Skin epidermis (tissue), 12 donors: ENCODE measurements at regions not wholly inside any gene's neighbourhood (a gene's known extent, or its start where the extent isn't known, plus 50 kb on each side); places are given as distances from the start of the nearest gene placed in this dataset.

ENCODE experiments used
- H3K27ac ChIP-seq, 21 experiments: fragments of 200-600 bp; sonication (generic) in 11 of 21; one replicate each; pipeline ENCODE4 v1.5.0; 2020; ENCODE audit warnings: mild to moderate bottlenecking in 3 of 21, inconsistent platforms in 2 of 21, moderate library complexity in 2 of 21
- H3K4me3 ChIP-seq, 7 experiments: fragments of 200-600 bp; sonication (generic) in 2 of 7; one replicate each; pipeline ENCODE4 v1.5.0; 2020; ENCODE audit warnings: inconsistent platforms in 2 of 7, mild to moderate bottlenecking in 2 of 7, moderate library complexity in 1 of 7

DNA sequence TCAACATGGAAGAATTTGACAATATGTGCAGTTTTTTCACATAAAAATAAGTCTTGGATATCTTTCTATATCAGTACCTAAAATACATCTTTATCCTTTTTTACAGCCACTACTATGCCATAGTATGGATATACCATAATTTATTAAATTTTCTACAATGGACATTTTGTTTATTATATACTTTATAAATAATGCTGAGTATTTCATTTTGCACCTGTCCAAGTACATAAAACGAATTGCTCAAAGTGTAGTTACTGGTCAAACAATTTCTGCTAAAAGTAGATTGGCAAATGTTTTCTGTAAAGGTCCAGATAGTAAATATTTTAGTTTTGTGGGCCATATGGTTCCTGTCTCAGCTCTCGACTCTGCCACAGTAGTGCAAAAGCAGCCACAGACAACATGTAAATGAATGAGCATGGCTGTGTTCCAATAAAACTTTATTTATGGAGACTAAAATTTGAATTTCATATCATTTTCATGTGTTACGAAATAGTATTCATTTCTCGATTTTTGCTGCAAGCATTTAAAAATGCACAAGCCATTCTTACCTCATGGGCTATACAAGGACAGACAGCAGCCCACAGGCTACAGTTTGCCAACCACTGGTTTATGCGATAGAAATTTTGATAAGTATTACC lies 96.9 kb upstream of the STEAP1B start:
- no peak overlapping the region for H3K27ac ChIP-seq
- no peak overlapping the region for H3K4me3 ChIP-seq

DNA sequence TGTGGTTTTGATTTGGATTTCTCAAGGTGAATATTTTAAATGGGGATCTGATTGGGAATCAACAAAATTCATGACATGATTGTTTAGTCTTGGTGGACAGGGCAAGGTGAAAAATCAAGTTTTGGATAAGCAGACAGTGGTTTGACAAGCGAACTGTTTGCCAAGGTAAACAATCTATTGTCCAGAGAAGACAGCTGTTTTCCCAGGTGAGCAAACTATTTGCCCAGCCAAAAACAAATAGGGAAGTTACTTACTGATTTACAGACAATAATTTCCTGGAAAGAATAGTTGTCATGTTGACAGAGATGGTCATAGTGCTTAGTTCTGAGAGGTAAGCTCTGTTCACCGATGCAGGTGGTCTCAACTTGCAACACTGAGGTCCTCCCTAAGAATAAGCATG lies 94.0 kb upstream of the STEAP1B start:
- no peak overlapping the region for H3K4me3 ChIP-seq
- H3K27ac ChIP-seq, result no peak overlapping the region

DNA sequence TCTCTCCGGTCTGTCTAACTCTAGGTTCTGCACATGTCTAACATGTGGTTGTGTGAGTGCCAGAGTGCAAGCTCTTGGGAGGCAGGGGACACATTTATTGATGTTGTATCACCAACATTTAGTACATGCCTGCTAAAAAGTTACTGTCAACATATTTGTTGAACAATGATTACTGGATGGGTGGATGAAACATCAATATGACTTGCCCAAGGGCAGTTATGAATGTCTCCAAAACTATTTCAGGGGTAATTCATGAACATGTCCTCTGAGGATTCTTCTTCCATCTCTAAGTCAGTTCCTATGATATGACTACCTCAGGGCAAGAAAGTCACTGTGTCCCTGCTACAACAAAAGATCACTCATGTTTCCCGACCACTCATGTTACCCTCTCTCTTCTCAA lies 91.3 kb upstream of the STEAP1B start:
- no peak overlapping the region for H3K4me3 ChIP-seq
- no peak overlapping the region for H3K27ac ChIP-seq

DNA sequence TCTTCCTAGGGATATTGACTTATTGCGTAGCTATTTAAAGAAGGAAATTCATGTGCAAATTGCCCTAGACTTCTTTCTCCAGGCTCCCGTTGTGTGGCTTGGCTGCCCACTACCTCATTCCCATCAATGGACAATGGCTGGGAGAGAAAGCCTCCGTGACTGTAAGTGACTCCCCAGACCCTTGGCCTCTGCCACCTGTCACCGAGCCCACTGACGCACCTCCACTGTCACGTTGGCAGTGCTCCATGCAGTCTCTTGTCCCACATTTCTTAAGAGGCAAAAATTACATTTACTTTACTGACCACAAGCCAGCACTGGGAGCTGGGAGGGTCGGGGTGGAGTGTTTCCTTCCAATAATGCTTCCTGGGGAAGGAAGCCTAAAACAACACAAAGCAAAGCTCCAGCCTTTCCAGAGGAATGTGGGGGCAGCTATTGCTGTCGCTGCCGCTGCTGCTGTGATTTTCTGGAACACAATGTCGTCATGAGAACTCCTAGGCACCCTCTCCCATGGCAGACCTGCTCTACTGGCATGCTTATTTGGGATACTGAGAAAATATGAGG lies 89.7 kb upstream of the STEAP1B start:
- peak overlapping the region in 6 of 21 experiments; percentile 13 to 77 (median 48) for H3K27ac ChIP-seq
- no peak overlapping the region for H3K4me3 ChIP-seq

DNA sequence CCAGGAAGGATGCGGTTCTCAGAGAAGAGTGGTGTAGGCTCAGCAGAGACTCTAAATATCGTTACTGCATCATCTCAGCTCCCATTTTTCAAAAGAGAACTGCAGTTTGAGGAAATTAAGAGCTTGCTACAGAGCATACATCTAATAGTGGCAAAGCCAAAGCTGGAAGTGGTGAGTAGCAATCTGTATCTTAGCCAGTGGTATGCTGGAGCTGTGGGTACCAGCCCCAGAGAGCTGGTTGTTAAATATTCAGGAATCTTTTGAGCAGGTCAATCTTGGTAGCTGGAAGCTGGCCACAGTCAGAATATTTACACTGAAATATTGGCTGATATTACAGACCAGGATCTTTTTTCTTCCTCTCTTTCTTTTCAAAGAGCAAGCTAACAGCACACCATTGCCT lies 88.4 kb upstream of the STEAP1B start:
- H3K27ac ChIP-seq, result no peak overlapping the region
- H3K4me3 ChIP-seq, result no peak overlapping the region

DNA sequence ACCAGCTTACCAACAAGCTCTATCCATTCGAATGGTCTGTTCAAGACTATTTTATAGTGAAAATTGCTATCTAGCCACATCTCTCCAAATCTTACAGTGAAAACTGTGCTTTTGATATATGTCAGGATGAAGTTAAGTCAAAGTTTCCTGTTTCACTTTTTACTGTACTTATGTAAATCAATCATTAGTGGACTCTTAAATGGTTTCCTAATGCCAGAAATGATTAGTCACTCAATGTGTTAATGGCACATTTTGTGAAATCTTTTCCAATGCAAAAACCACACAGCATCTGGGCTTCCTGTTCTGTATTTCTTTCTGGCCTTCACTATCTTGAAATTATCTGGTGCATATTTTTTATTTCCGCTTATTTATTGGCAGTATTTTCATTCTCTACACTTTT lies 87.3 kb upstream of the STEAP1B start:
- no peak overlapping the region for H3K4me3 ChIP-seq
- peak overlapping the region in 2 of 21 experiments; percentile 8 to 9 for H3K27ac ChIP-seq

DNA sequence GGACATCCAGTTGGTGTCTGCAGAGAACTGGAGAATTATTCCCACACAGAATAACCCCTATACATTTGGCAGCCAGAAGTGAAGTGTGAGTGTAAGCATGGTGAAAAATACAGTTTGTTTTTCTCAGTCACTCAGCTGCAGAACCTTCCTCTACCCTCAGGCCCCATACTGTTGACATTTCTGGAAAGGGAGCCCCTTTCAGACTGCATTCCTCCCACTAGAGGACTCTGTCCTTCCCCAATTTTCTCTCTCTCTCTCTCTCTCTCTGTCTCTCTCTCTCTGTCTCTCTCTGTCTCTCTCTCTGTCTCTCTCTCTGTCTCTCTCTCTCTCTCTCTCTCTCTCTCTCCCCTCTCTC lies 86.8 kb upstream of the STEAP1B start:
- H3K4me3 ChIP-seq, result no peak overlapping the region
- peak overlapping the region in 1 of 21 experiments; percentile 9 for H3K27ac ChIP-seq

DNA sequence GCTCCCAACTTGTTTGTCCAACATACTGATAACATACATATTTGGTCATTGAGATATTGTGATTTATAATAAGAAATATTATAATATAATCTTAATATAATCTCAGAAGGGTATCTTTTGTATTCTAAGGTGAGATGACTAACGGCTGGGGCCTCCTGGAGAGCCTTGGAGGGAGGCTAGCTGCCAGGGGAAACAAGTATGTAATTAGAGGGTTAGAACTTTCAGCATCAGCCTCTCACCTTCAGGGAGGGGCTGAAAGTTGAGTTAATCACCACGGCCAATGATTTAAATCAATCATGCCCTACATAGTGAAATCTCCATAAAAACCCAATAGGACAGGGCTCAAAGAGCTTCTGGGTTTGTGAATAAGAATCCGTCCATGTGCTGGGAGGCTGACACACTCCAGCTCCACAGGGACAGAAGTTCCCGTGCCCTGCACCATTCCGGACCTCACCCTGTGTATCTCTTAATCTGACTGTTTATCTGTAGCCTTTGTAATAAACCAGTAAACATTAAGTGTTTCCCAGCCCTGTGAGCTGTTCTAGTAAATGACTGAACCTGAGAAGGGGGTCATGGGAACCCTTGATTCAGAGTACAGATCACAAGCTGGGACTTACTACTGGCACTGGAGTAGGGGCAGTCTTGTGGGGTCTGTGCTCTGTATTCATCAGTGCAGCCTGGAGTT lies 86.3 kb upstream of the STEAP1B start:
- H3K27ac ChIP-seq, result no peak overlapping the region
- no peak overlapping the region for H3K4me3 ChIP-seq

DNA sequence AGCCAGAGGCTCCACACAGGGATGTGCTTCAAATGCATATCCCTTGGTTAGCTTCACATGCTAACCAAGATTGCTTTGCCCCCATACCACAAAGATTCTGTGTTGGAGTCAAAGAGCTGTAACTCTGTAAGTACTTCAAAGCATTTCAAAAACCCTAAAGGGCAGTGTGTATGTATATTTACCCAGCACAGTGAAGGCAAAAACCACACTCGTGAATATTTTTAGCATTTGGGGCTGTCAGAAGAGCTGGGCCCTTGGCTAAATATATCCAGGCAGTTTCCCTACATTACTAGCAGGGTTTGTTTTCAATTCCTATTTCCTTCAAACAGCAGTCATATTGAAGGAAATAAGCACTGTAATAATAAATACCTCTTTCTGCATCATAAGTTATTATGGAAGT lies 84.2 kb upstream of the STEAP1B start:
- H3K4me3 ChIP-seq, result no peak overlapping the region
- no peak overlapping the region for H3K27ac ChIP-seq

DNA sequence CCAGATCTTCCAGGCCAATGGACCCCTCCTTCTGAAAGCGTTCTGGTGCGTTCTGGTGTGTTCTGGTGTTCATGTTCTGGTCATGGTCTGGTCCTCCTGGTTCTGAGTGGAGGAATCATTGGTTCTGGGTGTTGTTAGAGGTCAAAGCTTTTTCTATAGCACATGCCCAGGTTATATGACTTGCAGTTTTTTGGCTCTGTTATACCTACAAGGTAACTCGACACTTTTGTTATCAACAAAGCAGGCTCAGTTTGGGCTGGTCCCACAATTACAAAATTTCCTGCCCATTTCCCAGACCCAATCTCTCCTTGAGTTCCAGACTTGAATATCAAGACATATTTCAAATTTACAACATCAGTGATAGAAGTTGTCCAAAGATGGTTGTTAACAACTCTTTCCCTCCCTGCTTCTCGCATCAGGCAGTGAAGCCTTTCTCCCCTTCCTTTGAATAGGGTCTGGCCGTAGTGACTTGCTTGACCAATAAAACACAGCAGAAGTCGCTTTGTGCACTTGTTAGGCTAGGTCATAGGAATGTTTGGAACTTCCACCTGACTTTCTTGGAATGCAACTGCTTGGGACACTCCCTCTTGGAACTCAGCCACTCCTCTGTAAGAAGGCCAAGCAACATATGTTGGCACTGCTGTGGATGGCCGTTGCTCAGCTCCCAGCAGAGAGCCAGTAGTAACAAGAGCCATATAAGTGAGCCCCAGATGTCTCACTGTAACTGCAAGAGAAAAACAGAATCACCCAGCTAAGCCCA lies 83.1 kb upstream of the STEAP1B start:
- Histone ChIP-seq H3K4me3 (no peak overlapping the region), H3K27ac (no peak overlapping the region)

DNA sequence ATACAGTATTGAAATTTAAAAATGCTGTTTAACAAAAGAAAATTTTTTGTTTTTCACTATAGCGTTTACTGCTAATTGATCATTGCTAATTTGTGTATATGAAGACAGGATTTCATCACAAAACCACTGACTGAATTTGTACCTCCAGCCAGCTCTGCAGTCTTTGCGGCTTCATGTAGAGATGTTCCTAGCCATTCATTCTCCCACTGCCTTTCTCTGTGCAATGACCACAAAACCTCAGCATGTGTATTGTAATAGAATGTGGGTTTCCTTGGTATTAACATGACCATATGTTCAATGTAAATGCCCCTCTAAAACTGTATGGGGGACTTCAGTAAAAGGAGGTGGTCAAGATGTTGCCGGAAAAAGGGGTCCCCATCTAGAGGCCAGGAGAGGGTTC lies 81.1 kb upstream of the STEAP1B start:
- Histone ChIP-seq H3K4me3 (no peak overlapping the region), H3K27ac (no peak overlapping the region)

DNA sequence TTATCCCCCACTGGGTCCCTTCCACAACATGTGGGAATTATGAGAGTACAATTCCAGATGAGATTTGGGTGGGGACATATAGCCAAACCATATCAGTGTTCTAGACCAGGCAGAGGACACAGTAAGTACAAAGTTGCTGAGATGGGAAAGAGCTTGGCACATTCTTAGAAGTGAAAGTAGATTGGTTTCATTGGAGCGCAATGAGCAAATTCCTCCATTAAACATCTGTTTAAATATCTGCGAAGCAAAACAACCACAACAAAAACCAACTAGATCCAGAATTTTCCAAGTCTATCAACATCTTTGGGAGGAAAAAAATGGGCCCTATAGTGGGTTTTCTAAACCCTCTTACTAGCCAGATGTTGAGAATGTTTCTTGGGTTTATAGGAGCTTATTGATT lies 80.0 kb upstream of the STEAP1B start:
- Histone ChIP-seq H3K4me3 (no peak overlapping the region), H3K27ac (no peak overlapping the region)

DNA sequence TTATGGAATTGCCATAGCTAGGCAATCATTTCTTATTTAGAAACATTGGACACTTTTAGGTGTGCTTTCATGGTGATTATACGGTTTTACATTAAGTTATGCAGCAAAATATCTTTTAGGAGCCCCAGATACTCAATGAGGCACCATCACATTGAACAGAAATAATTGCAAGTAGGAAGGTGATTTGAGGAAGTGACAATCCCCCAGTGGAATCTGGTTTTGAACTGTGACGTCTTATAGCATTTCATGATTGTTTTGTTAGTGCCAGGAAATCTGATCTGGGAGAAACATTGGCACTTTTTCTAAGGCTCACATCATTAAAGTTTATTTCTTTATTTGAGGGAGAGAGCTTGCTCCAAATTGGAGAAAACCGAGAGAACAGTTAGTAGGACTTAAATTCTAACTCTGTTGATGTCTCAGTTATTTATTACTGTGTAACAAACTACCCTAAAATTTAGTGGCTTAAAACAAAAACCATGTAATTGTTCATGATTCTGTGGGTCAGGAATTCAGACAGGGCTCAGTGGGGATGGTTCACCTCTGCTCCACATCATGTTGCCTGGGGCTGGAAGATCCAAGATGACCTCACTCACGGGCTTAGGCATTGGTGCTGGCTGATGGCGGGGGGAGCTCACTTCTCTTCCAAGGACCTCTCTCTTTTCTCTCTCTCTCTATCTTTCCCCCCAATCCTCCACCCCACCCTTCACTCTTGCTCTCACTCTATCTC lies 78.2 kb upstream of the STEAP1B start:
- H3K4me3 ChIP-seq, result no peak overlapping the region
- H3K27ac ChIP-seq, result peak overlapping the region in 10 of 21 experiments; percentile 21 to 81 (median 56)

DNA sequence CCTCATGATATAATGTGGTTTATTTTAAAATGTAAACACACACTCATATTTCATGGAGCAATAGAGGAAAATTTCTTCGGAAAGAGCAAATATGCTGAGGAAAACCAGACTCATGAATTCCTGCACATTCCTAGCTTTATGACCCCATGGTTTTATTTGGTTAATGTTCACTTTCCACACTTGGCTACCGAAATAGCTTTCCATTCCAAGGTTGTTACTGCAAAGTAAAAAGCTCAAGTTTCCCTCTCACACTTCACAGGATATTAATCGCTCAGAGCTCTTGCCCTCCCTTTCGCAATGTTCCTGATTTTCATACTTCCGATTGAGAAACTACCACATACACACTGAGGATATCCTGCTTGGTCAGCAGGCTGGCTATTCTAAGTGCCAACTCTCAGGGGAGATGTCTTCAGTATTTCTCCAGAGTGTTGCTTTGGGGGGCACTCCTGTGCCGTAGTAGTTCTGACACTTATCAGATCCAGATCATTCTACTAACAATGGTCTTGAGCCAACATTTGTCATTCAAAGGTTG lies 77.5 kb upstream of the STEAP1B start:
- Histone ChIP-seq H3K27ac (peak overlapping the region in 10 of 21 experiments; percentile 21 to 81 (median 56)), H3K4me3 (no peak overlapping the region)

DNA sequence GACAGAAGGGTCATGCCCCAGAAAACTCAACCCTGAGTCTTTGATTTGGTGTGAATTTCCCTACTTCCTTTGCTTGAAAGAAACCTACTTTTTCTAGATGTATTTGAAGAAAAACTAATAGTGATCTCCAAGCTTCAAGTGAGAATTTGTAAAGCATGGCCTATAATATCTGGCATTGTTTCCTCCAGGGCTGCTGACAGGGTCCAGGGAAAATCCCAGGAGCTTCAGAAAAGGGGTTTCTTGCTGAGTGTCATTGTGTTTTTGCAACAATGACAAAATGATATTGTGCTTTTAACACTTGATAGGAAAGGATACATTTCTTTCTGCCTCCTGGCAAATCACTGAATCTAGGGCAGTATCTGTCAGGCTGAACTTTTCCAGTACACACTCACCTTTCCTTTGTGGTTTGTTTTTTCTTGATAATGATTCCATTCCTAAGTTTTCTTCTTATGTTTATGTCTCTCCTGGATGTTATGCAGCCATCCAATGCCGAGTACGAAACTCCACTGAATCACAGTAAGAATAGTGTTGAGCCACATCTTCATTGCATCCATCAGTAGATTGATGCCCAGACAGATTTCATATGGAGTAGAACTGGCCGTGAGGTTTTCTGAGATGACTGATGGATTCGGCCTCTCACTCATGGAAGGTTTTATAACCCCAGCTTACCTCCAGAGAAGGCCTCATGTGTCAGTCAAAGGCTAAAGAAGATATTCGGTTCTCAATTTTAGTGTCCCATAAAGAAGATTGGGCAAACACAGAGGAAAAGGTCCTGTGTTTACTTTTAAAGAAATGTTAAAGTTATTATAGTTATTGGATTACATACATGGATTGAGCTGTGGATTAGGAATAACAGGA lies 76.9 kb upstream of the STEAP1B start:
- Histone ChIP-seq H3K4me3 (no peak overlapping the region), H3K27ac (peak overlapping the region in 6 of 21 experiments; percentile 42 to 81 (median 54))

DNA sequence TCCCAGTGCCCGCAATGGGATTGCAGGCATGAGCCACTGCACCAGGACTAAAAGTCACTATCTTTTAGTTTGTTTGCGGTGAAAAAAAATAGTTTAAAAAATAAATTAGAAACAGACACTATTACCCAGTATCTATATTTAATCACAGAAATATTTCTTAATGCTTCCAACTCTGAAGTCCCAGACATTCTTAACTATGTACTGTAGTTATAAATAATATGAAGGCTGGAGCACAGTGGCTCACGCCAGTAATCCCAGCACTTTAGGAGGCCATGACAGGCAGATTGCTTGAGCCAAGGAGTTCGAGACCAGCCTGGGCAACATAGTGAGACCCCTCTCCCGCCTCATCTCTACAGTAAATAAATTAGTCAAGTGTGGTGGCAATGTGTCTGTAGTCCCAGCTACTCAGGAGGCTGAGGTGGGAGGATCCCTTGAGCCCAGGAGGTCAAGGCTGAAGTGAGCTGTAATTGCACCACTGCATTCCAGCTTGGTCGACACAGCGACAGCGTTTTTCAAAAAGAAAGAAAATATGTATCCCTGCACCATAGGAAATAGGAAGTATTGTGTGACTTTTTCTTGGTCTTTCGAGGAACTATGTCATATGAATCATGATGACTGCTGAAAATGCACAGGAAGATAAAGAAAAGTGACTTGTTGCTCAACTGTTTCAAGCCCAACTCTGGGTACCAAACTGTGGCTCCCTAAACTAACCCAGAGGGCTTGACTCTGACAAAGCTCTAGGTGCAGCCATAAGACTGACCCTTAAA lies 74.9 kb upstream of the STEAP1B start:
- Histone ChIP-seq H3K4me3 (no peak overlapping the region), H3K27ac (peak overlapping the region in 1 of 21 experiments; percentile 26)

DNA sequence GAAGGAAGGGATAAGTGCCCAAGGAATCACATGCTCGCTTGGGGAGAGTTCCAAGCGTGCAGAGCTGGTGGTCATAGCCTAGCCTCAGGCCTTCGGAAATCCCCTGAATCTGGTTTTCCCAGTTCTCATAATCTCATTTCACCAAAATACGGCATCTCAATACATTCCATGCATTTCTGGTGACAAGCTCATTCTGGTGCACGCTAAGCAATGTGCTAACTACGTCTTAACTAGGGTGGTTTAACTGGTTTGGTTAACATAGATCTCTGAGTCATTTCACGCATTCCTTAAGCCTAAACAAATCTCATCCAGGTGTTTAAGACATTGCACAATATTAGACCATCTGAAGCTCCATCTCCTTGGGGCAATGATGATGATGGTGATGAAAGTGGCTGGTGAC lies 72.9 kb upstream of the STEAP1B start:
- Histone ChIP-seq H3K4me3 (no peak overlapping the region), H3K27ac (no peak overlapping the region)

DNA sequence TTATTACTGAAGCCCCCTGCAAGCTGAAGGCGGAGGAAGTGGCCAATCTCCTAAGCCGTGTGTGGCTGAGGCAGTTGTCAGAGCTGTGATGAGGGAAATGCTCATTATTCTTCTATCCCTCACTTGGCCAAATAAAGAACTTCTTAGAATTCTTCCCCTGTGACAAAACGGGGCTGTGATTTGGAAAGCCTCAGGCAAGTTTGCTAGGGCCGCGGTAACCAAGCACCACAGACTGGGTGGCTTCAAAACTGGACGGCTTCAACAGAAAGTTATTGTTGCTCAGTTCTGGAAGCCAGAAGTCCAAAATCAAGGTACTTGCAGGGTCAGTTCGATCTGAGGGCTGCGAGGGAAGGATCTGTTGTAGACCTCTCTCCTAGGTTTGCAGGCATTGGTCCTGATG lies 72.3 kb upstream of the STEAP1B start:
- no peak overlapping the region for H3K27ac ChIP-seq

More for the DNA sequence above, 72.3 kb upstream of the STEAP1B start:
- H3K4me3 ChIP-seq, result no peak overlapping the region
